ENCODE measurements at regions not wholly inside any gene's neighbourhood (a gene's known extent, or its start where the extent isn't known, plus 50 kb on each side); places are given as distances from the start of the nearest gene placed in this dataset.

DNA sequence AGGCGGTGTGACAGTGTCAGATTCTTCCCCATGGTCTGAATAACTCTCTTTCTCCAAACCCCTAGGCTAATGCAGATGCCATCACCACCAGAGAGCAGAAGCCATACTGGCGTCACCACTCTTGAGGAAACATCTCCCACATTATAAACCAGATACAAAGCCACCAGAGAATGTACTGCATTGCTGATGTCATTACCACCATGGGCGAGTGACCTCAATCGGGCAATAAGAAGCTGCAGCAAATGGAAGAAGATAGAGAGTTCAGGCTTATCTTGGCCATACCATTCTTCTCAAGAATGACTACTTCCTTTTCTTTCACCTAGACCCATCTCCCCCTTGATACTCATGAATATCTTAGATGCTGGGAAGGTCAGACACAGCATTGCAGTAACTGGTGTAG lies 1157.2 kb downstream of the TMEM121 start:
- TF ChIP-seq, protein P1, sequence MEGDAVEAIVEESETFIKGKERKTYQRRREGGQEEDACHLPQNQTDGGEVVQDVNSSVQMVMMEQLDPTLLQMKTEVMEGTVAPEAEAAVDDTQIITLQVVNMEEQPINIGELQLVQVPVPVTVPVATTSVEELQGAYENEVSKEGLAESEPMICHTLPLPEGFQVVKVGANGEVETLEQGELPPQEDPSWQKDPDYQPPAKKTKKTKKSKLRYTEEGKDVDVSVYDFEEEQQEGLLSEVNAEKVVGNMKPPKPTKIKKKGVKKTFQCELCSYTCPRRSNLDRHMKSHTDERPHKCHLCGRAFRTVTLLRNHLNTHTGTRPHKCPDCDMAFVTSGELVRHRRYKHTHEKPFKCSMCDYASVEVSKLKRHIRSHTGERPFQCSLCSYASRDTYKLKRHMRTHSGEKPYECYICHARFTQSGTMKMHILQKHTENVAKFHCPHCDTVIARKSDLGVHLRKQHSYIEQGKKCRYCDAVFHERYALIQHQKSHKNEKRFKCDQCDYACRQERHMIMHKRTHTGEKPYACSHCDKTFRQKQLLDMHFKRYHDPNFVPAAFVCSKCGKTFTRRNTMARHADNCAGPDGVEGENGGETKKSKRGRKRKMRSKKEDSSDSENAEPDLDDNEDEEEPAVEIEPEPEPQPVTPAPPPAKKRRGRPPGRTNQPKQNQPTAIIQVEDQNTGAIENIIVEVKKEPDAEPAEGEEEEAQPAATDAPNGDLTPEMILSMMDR (IDR thresholded peaks at IDR 0.05) = no peak
- no peak for TF ChIP-seq EZH2 (IDR thresholded peaks at IDR 0.05; ENCODE audit: borderline replicate concordance, insufficient read depth, low read depth, low read length, poor library complexity, severe bottlenecking)
